Mesenchymal stem cell (in vitro differentiated cells and primary cell): ENCODE measurements at regions not wholly inside any gene's neighbourhood (a gene's known extent, or its start where the extent isn't known, plus 50 kb on each side); places are given as distances from the start of the nearest gene placed in this dataset.

Experiments
- DNase-seq: peaks from one replicate; pipeline ENCODE4 v3.0.0-alpha.2; 2013
- H2AFZ ChIP-seq: one replicate; pipeline ENCODE4 v1.6.1; 2013; ENCODE audit warnings: low read depth, mild to moderate bottlenecking, control low read depth, inconsistent platforms, low read length, moderate library complexity
- H2AK5ac ChIP-seq: 2 replicates; pipeline ENCODE4 v1.6.1; 2013; ENCODE audit warnings: low read length, moderate library complexity, mild to moderate bottlenecking, inconsistent platforms; ENCODE audit not compliant: severe bottlenecking
- H2BK120ac ChIP-seq: one replicate; pipeline ENCODE4 v1.6.1; 2013; ENCODE audit warnings: low read depth, mild to moderate bottlenecking, inconsistent platforms, low read length, moderate library complexity
- H2BK12ac ChIP-seq, 2 experiments: one replicate each; pipeline ENCODE4 v1.6.1; 2013; ENCODE audit warnings: inconsistent platforms in 2 of 2, low read length in 2 of 2, mild to moderate bottlenecking in 2 of 2, moderate library complexity in 2 of 2, control low read depth in 1 of 2
- H2BK15ac ChIP-seq: one replicate; pipeline ENCODE4 v1.6.1; 2013; ENCODE audit warnings: mild to moderate bottlenecking, low read depth, inconsistent platforms; ENCODE audit not compliant: poor library complexity, severe bottlenecking
- H2BK5ac ChIP-seq: 2 replicates; pipeline ENCODE4 v1.6.1; 2013; ENCODE audit warnings: low read depth, mild to moderate bottlenecking, low read length, control low read depth, inconsistent platforms; ENCODE audit not compliant: poor library complexity, severe bottlenecking
- H3K14ac ChIP-seq, 2 experiments: one replicate each; pipeline ENCODE4 v1.6.1; 2013; ENCODE audit warnings: inconsistent platforms in 2 of 2, low read length in 2 of 2, control low read depth in 1 of 2, mild to moderate bottlenecking in 1 of 2, moderate library complexity in 1 of 2
- H3K18ac ChIP-seq, 2 experiments: one replicate each; pipeline ENCODE4 v1.6.1; 2013; ENCODE audit warnings: inconsistent platforms in 2 of 2, low read length in 2 of 2, control low read depth in 1 of 2, low read depth in 1 of 2, mild to moderate bottlenecking in 1 of 2
- H3K23ac ChIP-seq, 2 experiments: one replicate each; pipeline ENCODE4 v1.6.1; 2013; ENCODE audit warnings: inconsistent platforms in 2 of 2, low read length in 2 of 2, mild to moderate bottlenecking in 2 of 2, moderate library complexity in 2 of 2, control low read depth in 1 of 2
- H3K27ac ChIP-seq: 2 replicates; pipeline ENCODE4 v1.5.1; 2013; ENCODE audit warnings: mild to moderate bottlenecking, moderate library complexity, low read length, control low read depth, inconsistent platforms; ENCODE audit not compliant: poor library complexity, severe bottlenecking
- H3K27me3 ChIP-seq, 2 experiments: 2 replicates each; pipeline versions ENCODE4 v1.6.1 to v1.7.0; 2013; ENCODE audit warnings: low read length in 2 of 2, mild to moderate bottlenecking in 2 of 2, moderate library complexity in 2 of 2, control low read depth in 1 of 2, inconsistent platforms in 1 of 2; ENCODE audit not compliant: control insufficient read depth in 1 of 2, insufficient read depth in 1 of 2
- H3K36me3 ChIP-seq, 2 experiments: 2 replicates each; pipeline versions ENCODE4 v1.6.1 to v1.7.0; 2013; ENCODE audit warnings: low read length in 2 of 2, control low read depth in 1 of 2, inconsistent platforms in 1 of 2, low read depth in 1 of 2, mild to moderate bottlenecking in 1 of 2; ENCODE audit not compliant: insufficient read depth in 2 of 2, control insufficient read depth in 1 of 2
- H3K4ac ChIP-seq, 2 experiments: one replicate each; pipeline ENCODE4 v1.6.1; 2013; ENCODE audit warnings: inconsistent platforms in 2 of 2, low read length in 2 of 2, mild to moderate bottlenecking in 2 of 2, moderate library complexity in 2 of 2, control low read depth in 1 of 2, low read depth in 1 of 2
- H3K4me1 ChIP-seq: 2 replicates; pipeline ENCODE4 v1.6.1; 2013; ENCODE audit warnings: low read depth, low read length, control low read depth; ENCODE audit not compliant: control insufficient read depth, insufficient read depth
- H3K4me2 ChIP-seq: 2 replicates; pipeline ENCODE4 v1.6.1; 2013; ENCODE audit warnings: low read length, mild to moderate bottlenecking, inconsistent platforms; ENCODE audit not compliant: poor library complexity, severe bottlenecking
- H3K4me3 ChIP-seq, 2 experiments: 2 replicates each; pipeline versions ENCODE4 v1.5.1 to v1.7.0; 2013; ENCODE audit warnings: low read length in 2 of 2, mild to moderate bottlenecking in 2 of 2, control low read depth in 1 of 2, low read depth in 1 of 2; ENCODE audit not compliant: insufficient read depth in 1 of 2
- H3K79me1 ChIP-seq: replicated peaks from 2 replicates; pipeline ENCODE4 v1.6.1; 2013; ENCODE audit warnings: mild to moderate bottlenecking, control low read depth, low read length, inconsistent platforms; ENCODE audit not compliant: poor library complexity, severe bottlenecking
- H3K9ac ChIP-seq: 2 replicates; pipeline ENCODE4 v1.7.0; 2013; ENCODE audit warnings: mild to moderate bottlenecking, low read length, moderate library complexity
- H3K9me3 ChIP-seq: 2 replicates; pipeline ENCODE4 v1.7.0; 2013; ENCODE audit warnings: mild to moderate bottlenecking, low read length; ENCODE audit not compliant: control insufficient read depth
- H4K8ac ChIP-seq: one replicate; pipeline ENCODE4 v1.6.1; 2013; ENCODE audit warnings: inconsistent platforms, mild to moderate bottlenecking, low read length, moderate library complexity
- H4K91ac ChIP-seq: one replicate; pipeline ENCODE4 v1.6.1; 2013; ENCODE audit warnings: mild to moderate bottlenecking, low read length, inconsistent platforms
- WGBS: methylation state at CpG from one replicate; pipeline ENCODE4 v1.1.7; 2013; ENCODE audit warnings: mixed read lengths; 5-methylcytosine and 5-hydroxymethylcytosine counted together

DNA sequence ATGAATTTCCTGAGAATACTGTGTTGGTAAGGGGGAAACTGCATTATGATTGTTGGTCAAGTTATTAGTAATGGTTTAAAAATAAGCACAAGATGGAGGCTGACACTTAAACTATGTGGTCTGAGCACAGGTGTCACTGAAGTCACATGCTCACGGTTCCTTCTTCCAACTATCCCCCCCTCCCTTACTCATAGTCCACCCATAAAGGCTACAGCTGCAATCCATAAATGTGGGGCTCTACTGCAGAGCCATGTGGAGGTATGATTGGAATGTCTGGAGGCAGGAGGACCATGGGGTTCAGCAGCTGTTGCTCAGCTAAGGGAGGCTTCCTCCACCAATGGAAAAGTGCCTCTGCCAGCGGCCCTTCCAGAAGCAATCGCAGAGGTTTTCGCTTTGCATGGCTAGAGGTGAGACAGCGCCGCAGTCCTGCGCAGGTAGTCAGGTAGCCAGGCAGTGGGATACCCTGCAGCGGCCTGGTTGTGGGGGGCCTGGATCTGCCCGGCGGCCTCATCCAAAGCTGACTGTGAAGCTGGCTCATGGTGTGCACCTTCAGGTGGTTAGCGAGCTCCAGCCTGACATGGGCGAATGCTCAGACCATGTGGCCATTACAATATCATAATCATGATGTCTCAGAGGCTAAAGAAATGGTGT lies 249.6 kb downstream of the DCDC2C start:
- Histone ChIP-seq H2BK12ac (no peak overlapping the region), H3K4me3 (no peak overlapping the region), H3K4me2 (no peak overlapping the region), H4K91ac (no peak overlapping the region), H3K9ac (no peak overlapping the region), H2AFZ (no peak overlapping the region), H2AK5ac (no peak overlapping the region), H3K4me1 (no peaks in the 10 kb centered on the region), H3K23ac (no peak overlapping the region), H3K14ac (no peak overlapping the region), H3K18ac (no peak overlapping the region), H3K9me3 (no peaks in the 10 kb centered on the region), H3K4ac (no peak overlapping the region), H3K36me3 (no peaks in the 10 kb centered on the region), H2BK120ac (no peak overlapping the region), H2BK5ac (no peak overlapping the region), H2BK15ac (no peak overlapping the region), H3K27me3 (no peaks in the 10 kb centered on the region), H3K27ac (no peak overlapping the region), H3K79me1 (no peaks in the 10 kb centered on the region), H4K8ac (no peak overlapping the region)
- DNase-seq = no peak
- WGBS = 90% methylated on average over 11 of the region's 12 CpGs

DNA sequence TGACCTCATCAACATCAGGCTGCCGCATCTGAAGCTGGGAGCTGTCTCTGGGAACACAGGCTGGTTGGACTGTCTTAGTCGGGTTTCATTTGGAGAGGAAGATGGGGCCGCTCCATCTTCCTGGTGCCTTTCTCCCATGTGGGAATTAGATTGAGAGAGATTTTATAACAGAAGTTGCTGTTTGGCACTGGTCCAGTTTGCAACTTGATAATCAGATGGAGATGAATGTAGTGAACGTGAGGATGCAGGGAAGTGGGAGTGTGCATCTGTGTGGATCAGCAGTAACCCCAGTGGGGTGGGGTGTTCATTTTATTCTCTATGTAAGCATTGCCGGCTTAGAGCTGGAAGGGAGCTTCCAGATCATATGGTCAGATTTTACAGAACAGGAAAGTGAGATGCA lies 250.9 kb downstream of the DCDC2C start:
- no peak overlapping the region for H4K91ac ChIP-seq
- H2BK5ac ChIP-seq = no peak overlapping the region
- no peak overlapping the region for H2AK5ac ChIP-seq
- H3K27me3 ChIP-seq = no peaks in the 10 kb centered on the region
- DNase-seq = no peak
- no peak overlapping the region for H2AFZ ChIP-seq
- no peak overlapping the region for H3K27ac ChIP-seq
- WGBS = 70% methylated on average over 5 of the region's 5 CpGs
- no peaks in the 10 kb centered on the region for H3K4me1 ChIP-seq
- no peak overlapping the region for H4K8ac ChIP-seq
- H3K9ac ChIP-seq = no peak overlapping the region
- H2BK15ac ChIP-seq = no peak overlapping the region
- H3K14ac ChIP-seq = no peak overlapping the region
- no peak overlapping the region for H3K18ac ChIP-seq
- H3K23ac ChIP-seq = no peak overlapping the region
- no peaks in the 10 kb centered on the region for H3K79me1 ChIP-seq
- H3K4ac ChIP-seq = no peak overlapping the region
- H2BK120ac ChIP-seq = no peak overlapping the region
- H2BK12ac ChIP-seq = no peak overlapping the region
- no peaks in the 10 kb centered on the region for H3K36me3 ChIP-seq
- no peaks in the 10 kb centered on the region for H3K9me3 ChIP-seq
- no peak overlapping the region for H3K4me2 ChIP-seq
- no peak overlapping the region for H3K4me3 ChIP-seq

DNA sequence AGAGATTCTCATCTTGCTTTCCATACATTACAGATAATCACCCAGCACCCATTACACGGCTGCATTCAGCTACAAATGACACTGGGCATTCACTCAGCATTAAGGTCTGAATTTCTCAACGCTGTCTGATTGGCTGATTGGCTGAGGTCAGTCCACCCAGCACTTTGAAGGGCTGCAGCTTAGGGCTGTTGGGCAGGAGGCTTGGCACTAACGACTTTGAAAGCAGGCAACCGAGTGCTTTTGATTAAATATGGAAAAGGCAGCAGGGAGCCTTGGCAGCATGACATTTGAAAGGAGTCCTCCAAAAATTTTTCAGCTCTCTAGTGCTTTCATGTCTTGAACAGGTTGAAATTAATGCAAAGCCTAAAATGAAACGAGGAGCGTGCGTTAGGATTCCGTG lies 253.0 kb downstream of the DCDC2C start:
- no peak overlapping the region for H4K91ac ChIP-seq
- no peak overlapping the region for H2AK5ac ChIP-seq
- H4K8ac ChIP-seq = no peak overlapping the region
- H3K9ac ChIP-seq = no peak overlapping the region
- no peaks in the 10 kb centered on the region for H3K4me1 ChIP-seq
- no peak overlapping the region for H2BK120ac ChIP-seq
- H3K9me3 ChIP-seq = no peaks in the 10 kb centered on the region
- H2AFZ ChIP-seq = no peak overlapping the region
- H3K27me3 ChIP-seq = no peaks in the 10 kb centered on the region
- no peak overlapping the region for H3K14ac ChIP-seq
- no peak overlapping the region for H3K4ac ChIP-seq
- no peak overlapping the region for H3K27ac ChIP-seq
- H3K4me3 ChIP-seq = no peak overlapping the region
- no peaks in the 10 kb centered on the region for H3K79me1 ChIP-seq
- DNase-seq = no peak
- no peaks in the 10 kb centered on the region for H3K36me3 ChIP-seq
- no peak overlapping the region for H2BK5ac ChIP-seq
- no peak overlapping the region for H3K23ac ChIP-seq
- no peak overlapping the region for H2BK12ac ChIP-seq
- no peak overlapping the region for H2BK15ac ChIP-seq
- H3K4me2 ChIP-seq = no peak overlapping the region
- H3K18ac ChIP-seq = no peak overlapping the region
- WGBS = 71% methylated on average over 8 of the region's 8 CpGs

DNA sequence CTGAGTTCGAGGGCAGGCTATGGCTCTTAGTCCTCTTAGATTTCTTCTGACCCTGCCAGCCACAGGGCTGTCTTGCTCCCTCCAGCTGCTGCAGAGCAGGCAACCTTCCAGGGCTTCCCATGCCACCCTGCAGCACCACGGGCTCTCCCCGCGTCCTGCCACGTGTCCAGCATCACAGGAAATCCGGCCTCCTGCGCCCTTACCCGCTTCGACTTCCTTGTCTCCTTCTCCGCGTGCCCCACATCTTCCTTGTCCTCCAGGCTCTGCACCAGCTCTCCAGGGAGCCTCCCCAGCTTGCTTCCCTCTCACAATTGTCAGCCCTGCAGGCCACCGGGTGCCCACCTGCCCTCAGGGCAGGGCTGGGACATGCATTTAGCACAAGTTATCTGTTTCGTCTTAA lies 253.5 kb downstream of the DCDC2C start:
- no peaks in the 10 kb centered on the region for H3K79me1 ChIP-seq
- no peak overlapping the region for H3K4me2 ChIP-seq
- no peak overlapping the region for H4K8ac ChIP-seq
- H3K4me1 ChIP-seq = no peaks in the 10 kb centered on the region
- H3K27ac ChIP-seq = no peak overlapping the region
- no peak overlapping the region for H2AK5ac ChIP-seq
- H2BK5ac ChIP-seq = no peak overlapping the region
- no peak overlapping the region for H3K9ac ChIP-seq
- H2AFZ ChIP-seq = no peak overlapping the region
- no peak overlapping the region for H3K23ac ChIP-seq
- no peaks in the 10 kb centered on the region for H3K36me3 ChIP-seq
- DNase-seq = no peak
- WGBS = 87% methylated on average over 13 of the region's 13 CpGs
- H2BK12ac ChIP-seq = no peak overlapping the region
- H3K27me3 ChIP-seq = no peaks in the 10 kb centered on the region
- no peak overlapping the region for H2BK120ac ChIP-seq
- H3K9me3 ChIP-seq = no peaks in the 10 kb centered on the region
- no peak overlapping the region for H3K14ac ChIP-seq
- no peak overlapping the region for H2BK15ac ChIP-seq
- no peak overlapping the region for H4K91ac ChIP-seq
- no peak overlapping the region for H3K4ac ChIP-seq
- H3K4me3 ChIP-seq = no peak overlapping the region
- no peak overlapping the region for H3K18ac ChIP-seq
